HepG2 (cell line): ENCODE measurements at regions not wholly inside any gene's neighbourhood (a gene's known extent, or its start where the extent isn't known, plus 50 kb on each side); places are given as distances from the start of the nearest gene placed in this dataset.

ENCODE experiments used
- ATAC-seq: fragments of 200-7000 bp; cut with Tn5 transposase; 3 replicates; pipeline ENCODE4 v1.9.1; 2020; ENCODE audit warnings: mild to moderate bottlenecking, moderate library complexity
- BruUV-seq: library from RNA; stranded (reverse); fragments of 400-500 nt; replicated peaks from 2 replicates; lab custom pipeline; 2021; lab: Mats Ljungman, UMichigan
- CTCF ChIA-PET: fragments of 300-600 bp; formaldehyde crosslinking; extraction: SDS; loops from one replicate; lab custom pipeline; 2021; ENCODE audit warnings: low total read pairs, inconsistent platforms, low intra/inter-chr PET ratio; lab: Yijun Ruan, JAX
- POLR2A ChIA-PET: fragments of 350-600 bp; sonication (Branson Sonifier 250); formaldehyde crosslinking; loops from one replicate; lab custom pipeline; 2020; ENCODE audit warnings: antibody characterized with exemption, inconsistent platforms; lab: Yijun Ruan, JAX
- DNase-seq: peaks from one replicate; pipeline ENCODE4 v3.0.0-alpha.2; 2015; ENCODE audit warnings: low spot score
- FAIRE-seq: peaks from 3 replicates; lab custom pipeline; 2011; peaks lifted over from hg19 to GRCh38; lab: Jason Lieb, UNC
- H2AFZ ChIP-seq: one replicate; pipeline ENCODE4 v1.6.1; 2011; ENCODE audit warnings: low read length, inconsistent platforms
- H3K27ac ChIP-seq: fragments of 300-600 bp; 3 replicates; pipeline ENCODE4 v1.8.0; 2011; ENCODE audit warnings: mixed run types, mild to moderate bottlenecking, mixed read lengths, low read length, inconsistent platforms; ENCODE audit not compliant: insufficient read depth; ENCODE audit errors: extremely low read length
- H3K27me3 ChIP-seq, 2 experiments: fragments of 200-600 bp in 1 of 2; 2 replicates in 1 of 2; 3 replicates in 1 of 2; pipeline versions ENCODE4 v1.6.0 to v1.8.0; 2011; ENCODE audit warnings: low read length in 2 of 2, mild to moderate bottlenecking in 2 of 2, moderate library complexity in 2 of 2, inconsistent platforms in 1 of 2; ENCODE audit not compliant: insufficient read depth in 2 of 2, control insufficient read depth in 1 of 2
- H3K36me3 ChIP-seq, 2 experiments: fragments of 200-600 bp in 1 of 2; replicated peaks in 1 of 2; 2 replicates in 1 of 2; 3 replicates in 1 of 2; pipeline versions ENCODE4 v1.5.1 to v1.8.0; 2011; ENCODE audit warnings: low read length in 2 of 2, inconsistent platforms in 1 of 2; ENCODE audit not compliant: insufficient read depth in 2 of 2, control insufficient read depth in 1 of 2
- H3K4me1 ChIP-seq: 2 replicates; pipeline ENCODE4 v1.5.1; 2012; ENCODE audit warnings: low read length, inconsistent platforms; ENCODE audit not compliant: insufficient read depth
- H3K4me2 ChIP-seq: 2 replicates; pipeline ENCODE4 v1.6.0; 2011; ENCODE audit warnings: low read depth, low read length, inconsistent platforms
- H3K4me3 ChIP-seq, 3 experiments: fragments of 200-600 bp in 1 of 3; sonication (generic), shearing (Covaris generic) in 1 of 3; replicated peaks in 1 of 3; 2 replicates each; pipeline ENCODE4 v1.5.1; 2011 to 2016; ENCODE audit warnings: low read length in 3 of 3, inconsistent platforms in 2 of 3, low read depth in 2 of 3, mild to moderate bottlenecking in 2 of 3, control low read depth in 1 of 3, mixed read lengths in 1 of 3; ENCODE audit not compliant: insufficient read depth in 1 of 3
- H3K79me2 ChIP-seq: one replicate; pipeline ENCODE4 v1.6.1; 2011; ENCODE audit warnings: low read length, inconsistent platforms; ENCODE audit not compliant: insufficient read depth
- H3K9ac ChIP-seq: 2 replicates; pipeline ENCODE4 v1.6.0; 2011; ENCODE audit warnings: mild to moderate bottlenecking, low read depth, low read length, inconsistent platforms; ENCODE audit not compliant: insufficient read depth
- H3K9me3 ChIP-seq: 2 replicates; pipeline ENCODE4 v1.5.1; 2012; ENCODE audit warnings: mild to moderate bottlenecking, low read length
- H4K20me1 ChIP-seq: 2 replicates; pipeline ENCODE4 v1.6.0; 2011; ENCODE audit warnings: inconsistent platforms, mild to moderate bottlenecking, low read length, moderate library complexity; ENCODE audit not compliant: insufficient read depth
- BRF2 ChIP-seq: sonication (generic); formaldehyde crosslinking; IDR thresholded peaks from 2 replicates; pipeline ENCODE4 v1.8.1; 2022; ENCODE audit warnings: mild to moderate bottlenecking, missing genetic modification reagents
- HNF1B ChIP-seq: sonication (generic); formaldehyde crosslinking; IDR thresholded peaks from 2 replicates; pipeline ENCODE4 v1.5.1; 2020; ENCODE audit warnings: mild to moderate bottlenecking, moderate library complexity, missing genetic modification reagents
- MTF1 ChIP-seq: sonication (generic); formaldehyde crosslinking; IDR thresholded peaks from 2 replicates; pipeline ENCODE4 v1.5.0; 2020; ENCODE audit warnings: missing genetic modification reagents
- MXI1 ChIP-seq: IDR thresholded peaks from 3 replicates; pipeline ENCODE4 v1.6.1; 2012; ENCODE audit warnings: low read depth, low read length, inconsistent platforms, borderline replicate concordance
- PAXIP1 ChIP-seq: sonication (generic); formaldehyde crosslinking; conservative IDR thresholded peaks from 2 replicates; pipeline ENCODE4 v1.4.0; 2020; ENCODE audit warnings: mild to moderate bottlenecking, missing genetic modification reagents, moderate library complexity
- TFE3 ChIP-seq: IDR thresholded peaks from 2 replicates; pipeline ENCODE4 v1.6.1; 2016
- ZBTB4 ChIP-seq: sonication (generic); formaldehyde crosslinking; IDR thresholded peaks from 2 replicates; pipeline ENCODE4 v1.4.0; 2020; ENCODE audit warnings: missing genetic modification reagents, mild to moderate bottlenecking, borderline replicate concordance
- ZNF124 ChIP-seq: sonication (generic); formaldehyde crosslinking; IDR thresholded peaks from 2 replicates; pipeline ENCODE4 v1.4.0; 2020; ENCODE audit warnings: missing genetic modification reagents
- ZNF333 ChIP-seq: sonication (generic); formaldehyde crosslinking; IDR thresholded peaks from 2 replicates; pipeline ENCODE4 v1.4.0; 2020; ENCODE audit warnings: mild to moderate bottlenecking, missing genetic modification reagents, borderline replicate concordance
- ZNF383 ChIP-seq: sonication (generic); formaldehyde crosslinking; IDR thresholded peaks from 2 replicates; pipeline ENCODE4 v1.4.0; 2020; ENCODE audit warnings: missing genetic modification reagents, mild to moderate bottlenecking, borderline replicate concordance
- ZNF44 ChIP-seq: sonication (generic); formaldehyde crosslinking; IDR thresholded peaks from 2 replicates; pipeline ENCODE4 v1.5.1; 2020; ENCODE audit warnings: mild to moderate bottlenecking, missing genetic modification reagents
- ZNF546 ChIP-seq: sonication (generic); formaldehyde crosslinking; conservative IDR thresholded peaks from 2 replicates; pipeline ENCODE4 v1.8.1; 2023; ENCODE audit warnings: mild to moderate bottlenecking, missing genetic modification reagents
- WGBS: methylation state at CpG from one replicate; pipeline ENCODE4 v1.1.6; 2017; ENCODE audit warnings: low lambda C conversion rate; 5-methylcytosine and 5-hydroxymethylcytosine counted together
- in situ Hi-C: cut with HindIII; loops from 2 replicates; pipeline ENCODE4 v1.10.0; 2017; ENCODE audit warnings: low pct_unique_long_range_greater_than_20kb; ENCODE audit not compliant: extremely low pct_ligation_motif_present
- intact Hi-C: fragments of 100-400 bp; cut with micrococcal nuclease; formaldehyde crosslinking; loops from one replicate; pipeline ENCODE4 v1.10.0; 2022; ENCODE audit not compliant: unreplicated experiment

GRCh38 chrX:147364896-147365295, 546.8 kb upstream of the FMR1 start:
- POLR2A ChIA-PET, result no interaction called here
- intact Hi-C loops, result no loop called here
- Histone ChIP-seq H2AFZ (no peak overlapping the region), H3K9me3 (no peaks in the 10 kb centered on the region; the same call in none of the 2 replicates), H3K27ac (no peak overlapping the region), H3K4me2 (no peak overlapping the region), H3K4me1 (no peaks in the 10 kb centered on the region), H3K79me2 (no peaks in the 10 kb centered on the region), H3K27me3 (no peaks in the 10 kb centered on the region), H4K20me1 (no peaks in the 10 kb centered on the region), H3K4me3 (no peak overlapping the region), H3K36me3 (no peaks in the 10 kb centered on the region), H3K9ac (no peak overlapping the region)
- in situ Hi-C loops, result no loop called here
- no peak for FAIRE-seq
- ATAC-seq, result no peak
- 0% methylated on average over 2 of the region's 2 CpGs for WGBS
- no peak for DNase-seq
- BruUV-seq, result no TSS peak
- CTCF ChIA-PET, result no interaction called here
- TF ChIP-seq BRF2 (CRISPR knock-in tag), result no peak
- no peak for TF ChIP-seq ZBTB4
- TF ChIP-seq TFE3 (CRISPR knock-in tag), result no peak
- TF ChIP-seq MTF1, result no peak
- no peak for TF ChIP-seq PAXIP1 (CRISPR knock-in tag)
- no peak for TF ChIP-seq HNF1B (CRISPR knock-in tag)
- TF ChIP-seq ZNF44 (CRISPR knock-in tag), result no peak
- TF ChIP-seq ZNF333 (CRISPR knock-in tag), result no peak
- TF ChIP-seq ZNF546, result no peak
- no peak for TF ChIP-seq ZNF383
- TF ChIP-seq MXI1, result no peak
- no peak for TF ChIP-seq ZNF124 (CRISPR knock-in tag)
